Fibroblast of lung (primary cell): ENCODE measurements at regions not wholly inside any gene's neighbourhood (a gene's known extent, or its start where the extent isn't known, plus 50 kb on each side); places are given as distances from the start of the nearest gene placed in this dataset.

Experiments
- CTCF ChIP-seq, 2 donors: IDR thresholded peaks in 1 of 2; conservative IDR thresholded peaks in 1 of 2; 1 replicate in 1 of 2; 2 replicates in 1 of 2; pipeline ENCODE4 v1.5.1; 2011 to 2012; ENCODE audit warnings: low read length in 2 of 2, control low read depth in 1 of 2, inconsistent platforms in 1 of 2, low read depth in 1 of 2, mild to moderate bottlenecking in 1 of 2
- EZH2 ChIP-seq: IDR thresholded peaks from 2 replicates; pipeline ENCODE4 v1.5.1; 2012; ENCODE audit warnings: low read length, control low read depth, mild to moderate bottlenecking; ENCODE audit errors: missing control alignments

GRCh38 chr2:180583441-180584140, 396.8 kb upstream of the UBE2E3 start:
- TF ChIP-seq CTCF (conservative IDR thresholded peaks at IDR 0.05 in 1 of 2, IDR thresholded peaks at IDR 0.05 in 1 of 2; ENCODE audit: low read depth in 1 of 2, low read length in 2 of 2) (no peak), EZH2 (no peak)
